ENCODE measurements at regions not wholly inside any gene's neighbourhood (a gene's known extent, or its start where the extent isn't known, plus 50 kb on each side); places are given as distances from the start of the nearest gene placed in this dataset.

DNA sequence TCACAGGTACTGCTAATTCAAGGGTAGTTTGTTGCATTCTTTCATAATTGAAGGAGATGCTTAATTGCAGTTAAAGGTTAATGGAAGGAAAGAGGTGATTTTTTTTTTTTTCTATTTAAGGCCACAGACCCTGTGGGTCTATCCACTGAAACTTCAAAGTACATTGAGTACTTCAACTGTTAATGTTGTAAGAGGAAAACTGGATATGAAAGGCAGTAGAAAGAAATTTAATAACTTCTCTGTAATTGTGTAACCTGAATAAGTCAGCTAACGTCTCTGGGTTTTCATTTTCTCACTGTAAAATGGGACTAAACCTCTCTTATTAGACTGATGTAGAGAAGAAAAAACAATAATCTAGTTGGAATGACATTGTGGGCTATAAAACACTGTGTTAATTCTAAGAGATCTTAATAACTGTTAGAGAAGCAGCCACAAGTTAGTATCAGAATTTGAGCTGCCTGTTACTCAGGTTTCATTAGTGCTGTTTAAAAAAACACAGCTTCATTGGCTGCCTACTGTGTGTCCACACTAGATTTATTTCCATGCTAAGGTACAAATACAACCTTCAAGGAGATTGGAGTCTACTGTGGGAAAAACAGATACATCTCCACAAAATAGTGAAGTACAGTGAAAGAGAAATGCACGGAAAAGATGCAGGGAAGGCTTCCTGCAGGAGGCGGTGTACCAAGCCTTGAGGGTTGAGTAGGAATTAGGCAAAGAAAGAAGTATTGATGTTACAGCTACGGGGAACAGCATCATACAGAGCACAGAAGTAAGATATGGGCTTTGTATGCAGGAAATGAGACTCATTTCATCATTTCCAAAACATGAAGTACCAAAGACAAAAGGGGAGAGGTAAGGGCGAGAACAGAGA is 483.6 kb downstream of the TAFA4 start:
- H3K4me1 ChIP-seq (ENCODE audit: control insufficient read depth in 1 of 2, insufficient read depth in 2 of 2, low read depth in 1 of 2, low read length in 1 of 2), result no peaks in the 10 kb centered on the region
- no peaks in the 10 kb centered on the region for H4K20me1 ChIP-seq (ENCODE audit: insufficient read depth)
- H3K36me3 ChIP-seq (replicated peaks in 1 of 2; ENCODE audit: control insufficient read depth in 1 of 2, insufficient read depth in 2 of 2, low read length in 1 of 2), result no peaks in the 10 kb centered on the region
- H3F3A ChIP-seq (replicated peaks; ENCODE audit: insufficient read depth), result no peaks in the 10 kb centered on the region
- no peaks in the 10 kb centered on the region for H3K27me3 ChIP-seq (ENCODE audit: insufficient read depth)
- no peaks in the 10 kb centered on the region for H3K9me2 ChIP-seq
- no peak for TF ChIP-seq MAX (IDR thresholded peaks at IDR 0.05; ENCODE audit: low read depth)
- TF ChIP-seq, protein P1, sequence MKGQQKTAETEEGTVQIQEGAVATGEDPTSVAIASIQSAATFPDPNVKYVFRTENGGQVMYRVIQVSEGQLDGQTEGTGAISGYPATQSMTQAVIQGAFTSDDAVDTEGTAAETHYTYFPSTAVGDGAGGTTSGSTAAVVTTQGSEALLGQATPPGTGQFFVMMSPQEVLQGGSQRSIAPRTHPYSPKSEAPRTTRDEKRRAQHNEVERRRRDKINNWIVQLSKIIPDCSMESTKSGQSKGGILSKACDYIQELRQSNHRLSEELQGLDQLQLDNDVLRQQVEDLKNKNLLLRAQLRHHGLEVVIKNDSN (IDR thresholded peaks at IDR 0.05; ENCODE audit: borderline replicate concordance, low read depth), result no peak
- WGBS (ENCODE audit: low lambda C conversion rate), result 15% methylated on average over 5 of the region's 5 CpGs
- no peak for DNase-seq
- no peak overlapping the region for H3K4me2 ChIP-seq
- no peaks in the 10 kb centered on the region for H3K9me3 ChIP-seq
- H3K79me2 ChIP-seq (ENCODE audit: insufficient read depth), result no peaks in the 10 kb centered on the region
- ChIA-PET POLR2A (no interaction called here), CTCF (no interaction called here)
- H3K4me3 ChIP-seq (ENCODE audit: low read depth in 2 of 2, low read length in 1 of 2), result no peak overlapping the region
- no peak overlapping the region for H3K9ac ChIP-seq
- H3K27ac ChIP-seq (ENCODE audit: low read depth in 2 of 2, low read length in 1 of 2), result no peak overlapping the region
- no peak overlapping the region for H2AFZ ChIP-seq (ENCODE audit: low read depth)

DNA sequence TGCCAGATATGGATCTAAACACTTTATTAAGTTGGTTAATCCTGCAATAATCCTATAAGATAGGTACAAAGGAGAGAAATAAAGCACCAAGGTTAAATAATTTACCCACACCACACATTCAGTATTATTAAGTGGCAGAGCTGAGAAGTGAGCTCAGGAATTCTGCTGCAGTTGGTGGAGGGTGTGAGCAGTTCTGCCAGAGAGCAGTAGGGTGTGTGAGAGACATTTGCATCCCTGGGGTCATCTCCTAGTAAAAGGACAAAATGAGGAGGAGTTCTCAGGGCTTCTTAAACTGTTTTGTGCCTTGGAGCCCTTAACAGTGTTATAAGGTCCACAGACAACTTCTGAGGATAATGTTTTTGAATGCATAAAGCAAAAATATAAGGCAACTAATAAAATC is 484.5 kb downstream of the TAFA4 start:
- TF ChIP-seq FOXJ3 (CRISPR knock-in tag; IDR thresholded peaks at IDR 0.05) (no peak), IRF3 (IDR thresholded peaks at IDR 0.05; ENCODE audit: low read depth, low read length) (no peak), TEAD4 (IDR thresholded peaks at IDR 0.05; ENCODE audit: borderline replicate concordance, insufficient read depth) (no peak), JUND (IDR thresholded peaks at IDR 0.05) (no peak)
- TF ChIP-seq, protein P2, sequence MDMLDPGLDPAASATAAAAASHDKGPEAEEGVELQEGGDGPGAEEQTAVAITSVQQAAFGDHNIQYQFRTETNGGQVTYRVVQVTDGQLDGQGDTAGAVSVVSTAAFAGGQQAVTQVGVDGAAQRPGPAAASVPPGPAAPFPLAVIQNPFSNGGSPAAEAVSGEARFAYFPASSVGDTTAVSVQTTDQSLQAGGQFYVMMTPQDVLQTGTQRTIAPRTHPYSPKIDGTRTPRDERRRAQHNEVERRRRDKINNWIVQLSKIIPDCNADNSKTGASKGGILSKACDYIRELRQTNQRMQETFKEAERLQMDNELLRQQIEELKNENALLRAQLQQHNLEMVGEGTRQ (IDR thresholded peaks at IDR 0.05; ENCODE audit: borderline replicate concordance, low read depth, low read length), result no peak
- H3K36me3 ChIP-seq (replicated peaks in 1 of 2; ENCODE audit: control insufficient read depth in 1 of 2, insufficient read depth in 2 of 2, low read length in 1 of 2), result no peaks in the 10 kb centered on the region
- no peaks in the 10 kb centered on the region for H3K27me3 ChIP-seq (ENCODE audit: insufficient read depth)
- H3K27ac ChIP-seq (ENCODE audit: low read depth in 2 of 2, low read length in 1 of 2), result no peak overlapping the region
- H3K9me3 ChIP-seq, result no peaks in the 10 kb centered on the region
- no peak overlapping the region for H2AFZ ChIP-seq (ENCODE audit: low read depth)
- no peak for DNase-seq
- no peak overlapping the region for H3K9ac ChIP-seq
- no peaks in the 10 kb centered on the region for H4K20me1 ChIP-seq (ENCODE audit: insufficient read depth)
- H3K4me3 ChIP-seq (ENCODE audit: low read depth in 2 of 2, low read length in 1 of 2), result no peak overlapping the region
- ChIA-PET CTCF (interaction anchor here (0.6 kb wide), 1 partner anchor 1179 kb away, joined by 3 read pairs; no protein-coding TSS in a partner anchor), POLR2A (no interaction called here)
- no peaks in the 10 kb centered on the region for H3K79me2 ChIP-seq (ENCODE audit: insufficient read depth)
- no peaks in the 10 kb centered on the region for H3F3A ChIP-seq (replicated peaks; ENCODE audit: insufficient read depth)
- H3K4me2 ChIP-seq, result no peak overlapping the region
- H3K9me2 ChIP-seq, result no peaks in the 10 kb centered on the region
- no peaks in the 10 kb centered on the region for H3K4me1 ChIP-seq (ENCODE audit: control insufficient read depth in 1 of 2, insufficient read depth in 2 of 2, low read depth in 1 of 2, low read length in 1 of 2)
